Islet of Langerhans (tissue), 1 donor: ENCODE measurements at regions not wholly inside any gene's neighbourhood (a gene's known extent, or its start where the extent isn't known, plus 50 kb on each side); places are given as distances from the start of the nearest gene placed in this dataset.

Experiments used
- FAIRE-seq: peaks from one replicate; lab custom pipeline; 2011; peaks lifted over from hg19 to GRCh38; lab: Jason Lieb, UNC

GRCh38 chr12:61629702-61630101 lies 630.5 kb upstream of the USP15 start:
- no peak for FAIRE-seq

GRCh38 chr12:61646639-61647038 lies 613.6 kb upstream of the USP15 start:
- no peak for FAIRE-seq

DNA sequence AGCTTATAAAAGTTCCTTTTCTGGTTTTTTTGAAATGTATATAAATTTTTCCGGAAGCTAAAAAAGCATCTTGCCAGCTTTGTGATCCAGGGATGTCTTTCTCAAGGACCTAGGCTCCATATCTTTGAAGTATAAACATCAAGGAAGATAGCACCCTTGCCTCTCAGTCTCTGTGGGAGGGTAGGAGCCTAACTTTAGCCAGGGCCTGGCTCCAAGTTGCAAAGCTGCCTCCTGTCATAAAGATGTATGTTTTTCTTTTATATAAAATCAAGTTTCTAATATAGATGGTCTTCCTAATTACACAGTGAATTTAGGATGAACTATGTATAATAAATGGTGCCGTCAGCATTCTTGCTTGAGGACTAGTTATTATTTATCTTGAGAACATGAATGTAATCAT lies 612.6 kb upstream of the USP15 start:
- no peak for FAIRE-seq

DNA sequence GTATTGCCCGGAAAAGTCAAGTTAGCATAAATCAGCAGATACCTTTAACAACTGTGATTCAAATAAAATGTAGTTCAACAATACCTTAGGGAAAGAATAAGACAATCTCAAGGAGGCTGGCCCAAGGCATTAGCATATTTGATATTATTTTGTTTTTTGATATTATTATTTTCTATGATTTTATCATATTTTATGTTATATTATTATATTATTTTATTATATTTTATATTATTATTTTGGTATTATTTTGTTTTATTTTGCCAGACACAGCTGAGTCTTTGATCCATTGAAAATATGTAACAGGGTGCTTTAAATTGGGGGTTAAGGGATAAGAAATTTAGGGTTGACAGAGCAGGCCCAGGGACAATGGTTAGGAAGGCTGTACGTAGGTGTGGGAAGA lies 607.9 kb upstream of the USP15 start:
- no peak for FAIRE-seq

DNA sequence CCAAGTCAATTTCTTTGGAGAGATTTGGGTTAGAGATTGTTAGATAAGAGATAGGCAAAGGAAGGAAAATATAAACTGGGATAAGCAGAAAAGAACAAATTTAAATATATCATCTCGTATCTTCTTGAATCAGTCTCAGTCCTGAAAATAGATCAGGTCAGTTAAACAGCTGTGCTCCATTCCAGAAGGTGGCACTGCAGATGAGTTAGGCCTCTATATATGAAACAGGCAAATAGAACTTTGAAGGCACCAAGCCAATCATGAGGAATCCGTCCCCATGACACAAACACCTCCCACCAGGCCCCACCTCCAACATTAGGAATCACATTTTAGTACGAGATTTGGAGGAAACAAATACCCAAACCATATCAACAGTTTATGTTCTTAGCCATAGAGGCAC lies 605.5 kb upstream of the USP15 start:
- no peak for FAIRE-seq

GRCh38 chr12:61655241-61655640 lies 605.0 kb upstream of the USP15 start:
- FAIRE-seq = no peak

- no peak for FAIRE-seq
Observed at GRCh38 chr12:61667676-61668075, 592.5 kb upstream of the USP15 start.

GRCh38 chr12:61676520-61676919 lies 583.7 kb upstream of the USP15 start:
- FAIRE-seq = no peak

DNA sequence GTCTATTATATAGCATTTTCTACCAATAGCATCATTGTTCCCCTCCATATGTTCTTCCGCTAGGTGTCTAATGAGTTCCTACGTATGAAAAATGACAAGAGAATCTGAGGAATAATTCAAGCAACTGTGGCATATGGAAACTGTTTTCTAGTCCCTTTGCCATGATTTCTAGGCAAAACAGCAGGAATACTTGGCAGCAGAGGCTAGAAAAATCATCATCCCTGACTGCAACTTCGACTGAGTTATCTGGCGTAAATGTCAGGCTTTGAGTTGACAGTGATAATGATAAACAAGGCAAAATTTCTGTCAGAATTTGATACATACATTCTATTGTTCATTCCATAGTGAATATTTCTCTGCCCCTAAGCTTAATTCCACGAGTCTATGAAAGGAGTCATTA lies 572.8 kb upstream of the USP15 start:
- no peak for FAIRE-seq

GRCh38 chr12:61694214-61694613 lies 566.0 kb upstream of the USP15 start:
- no peak for FAIRE-seq

DNA sequence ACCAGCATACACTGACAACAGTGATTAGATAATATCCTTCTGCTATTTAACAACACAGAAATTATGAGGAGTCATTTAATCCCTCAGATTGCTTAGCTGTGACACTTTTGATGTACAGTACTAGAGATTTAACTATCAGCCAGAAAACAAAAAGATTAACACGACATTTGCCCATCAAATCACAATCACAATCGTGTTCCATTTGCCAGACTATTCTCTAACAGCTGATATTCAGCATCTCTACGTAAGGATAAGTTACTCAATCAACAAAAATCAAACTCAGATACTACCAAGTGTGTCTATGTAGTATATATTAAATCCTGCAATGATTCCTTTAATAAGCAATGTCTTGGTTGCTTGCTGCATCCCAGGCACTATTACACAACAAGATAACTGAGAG lies 558.7 kb upstream of the USP15 start:
- no peak for FAIRE-seq

- no peak for FAIRE-seq
Observed at GRCh38 chr12:61706783-61707182, 553.4 kb upstream of the USP15 start.

DNA sequence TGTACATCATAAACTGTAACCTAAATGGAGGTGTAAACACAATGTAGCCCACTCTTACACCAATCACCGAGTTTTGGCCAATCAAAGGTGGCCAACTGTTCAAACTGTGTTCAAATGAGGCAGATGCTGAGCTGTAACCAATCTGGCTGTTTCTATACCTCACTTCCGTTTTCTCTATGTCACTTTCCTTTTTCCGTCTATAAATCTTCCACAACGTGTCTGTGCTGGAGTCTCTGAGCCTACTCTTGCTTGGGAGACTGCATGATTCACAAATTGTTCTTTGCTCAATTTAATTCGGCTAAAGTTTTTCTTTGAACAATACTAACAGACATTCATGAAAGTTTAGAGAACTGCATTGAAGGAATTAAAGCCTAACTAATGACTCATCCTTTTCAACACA lies 547.1 kb upstream of the USP15 start:
- FAIRE-seq = no peak

DNA sequence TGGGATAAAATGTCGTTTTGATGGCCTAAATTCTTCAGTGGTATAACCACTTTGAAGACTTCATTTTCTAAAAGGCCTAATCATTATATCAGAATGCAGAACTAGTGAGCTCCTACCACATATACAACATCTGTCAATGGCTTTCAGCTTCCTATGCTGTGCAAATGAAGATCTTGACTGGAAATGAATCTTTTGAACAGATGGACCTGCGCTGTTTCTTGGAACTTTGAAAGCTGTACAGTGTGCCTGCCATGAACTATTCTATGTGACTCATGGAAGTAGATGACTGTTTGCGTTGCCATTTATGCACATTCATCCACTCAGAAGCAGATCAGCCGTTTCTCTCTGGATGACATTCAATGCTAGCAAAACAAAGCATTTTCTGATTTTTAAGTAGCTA lies 542.2 kb upstream of the USP15 start:
- no peak for FAIRE-seq

DNA sequence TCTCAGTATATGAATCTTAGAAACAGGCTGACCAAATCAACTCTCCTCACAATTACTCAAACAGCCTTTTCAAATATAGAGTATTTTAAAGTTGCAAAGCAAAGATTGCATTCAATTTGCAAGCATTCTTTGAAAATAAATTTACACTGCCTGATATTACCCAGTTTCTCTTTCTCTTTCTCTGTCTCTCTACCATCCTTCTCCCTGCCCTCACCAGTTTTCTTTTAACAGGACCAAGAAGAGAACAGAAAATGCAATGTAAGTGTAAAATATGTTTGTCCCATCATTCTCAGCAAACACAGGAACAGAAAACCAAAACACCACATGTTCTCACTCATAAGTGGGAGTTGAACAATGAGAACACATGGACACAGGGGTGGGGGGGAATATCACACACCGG lies 520.3 kb upstream of the USP15 start:
- no peak for FAIRE-seq

GRCh38 chr12:61750604-61751003 lies 509.6 kb upstream of the USP15 start:
- no peak for FAIRE-seq

DNA sequence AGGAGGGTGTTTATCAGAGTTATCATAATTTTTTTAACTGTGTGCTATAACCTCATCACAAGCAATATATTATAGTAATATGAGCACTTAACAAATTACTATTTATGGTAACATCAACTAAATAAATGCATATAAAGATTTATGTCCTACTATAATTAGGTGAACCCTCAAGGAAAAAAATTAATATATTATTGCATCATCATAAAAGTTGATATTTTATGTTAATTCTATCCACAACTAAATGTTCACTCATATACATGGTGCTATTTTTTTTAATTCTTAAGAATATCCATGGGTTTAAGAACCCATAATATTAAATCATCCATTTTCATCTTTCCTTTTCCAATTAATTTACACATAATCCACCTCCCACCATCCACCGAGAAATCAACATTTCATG lies 506.0 kb upstream of the USP15 start:
- FAIRE-seq = no peak

GRCh38 chr12:61757831-61758505 lies 502.2 kb upstream of the USP15 start:
- no peak for FAIRE-seq

- no peak for FAIRE-seq
Observed at GRCh38 chr12:61758661-61759060, 501.5 kb upstream of the USP15 start.

DNA sequence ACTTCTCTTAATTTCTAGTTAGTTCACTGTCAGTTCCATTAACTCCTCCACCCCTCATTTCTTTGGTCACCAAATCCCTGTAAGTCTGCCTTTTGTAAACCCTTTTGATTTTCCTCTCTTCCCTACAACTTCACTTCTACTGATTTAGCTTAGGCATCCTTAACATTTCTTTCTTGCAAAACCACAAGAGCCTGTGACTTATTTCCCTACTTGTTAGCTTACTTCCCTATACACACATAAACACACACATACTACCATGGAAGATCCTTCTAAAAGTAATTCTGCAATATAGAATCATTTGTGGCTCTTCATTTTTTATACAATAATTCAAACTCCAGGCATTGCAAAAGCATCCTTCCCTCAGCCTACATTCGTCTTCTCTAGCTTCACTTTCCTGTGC lies 494.3 kb upstream of the USP15 start:
- FAIRE-seq = no peak

- no peak for FAIRE-seq
Observed at GRCh38 chr12:61780435-61780834, 479.8 kb upstream of the USP15 start.

DNA sequence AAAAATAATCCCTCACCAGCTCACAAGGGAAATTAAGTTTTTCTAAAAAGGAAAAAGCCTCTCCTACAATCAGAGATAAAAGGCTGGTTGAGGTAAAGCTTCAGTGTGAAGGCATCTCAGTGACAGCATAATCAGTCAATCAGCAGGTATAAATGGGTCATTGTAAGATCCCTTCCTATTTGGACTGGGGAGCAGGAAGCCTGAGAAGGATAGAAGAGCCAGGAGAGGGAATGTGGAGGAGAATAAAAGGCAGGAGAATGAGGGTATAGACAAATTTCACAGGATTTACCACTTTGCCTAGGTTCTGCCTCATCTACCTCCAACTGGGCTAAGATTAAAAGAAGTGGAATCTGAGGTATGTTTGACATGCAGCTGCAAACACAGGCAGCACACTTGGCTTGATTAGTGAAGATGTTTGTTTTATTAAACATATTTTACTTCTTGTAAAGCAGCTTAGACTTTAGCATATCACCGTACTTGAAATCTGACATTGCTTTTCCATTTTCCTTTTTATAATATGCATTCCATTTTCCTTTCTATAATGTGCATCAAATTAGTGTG lies 479.1 kb upstream of the USP15 start:
- no peak for FAIRE-seq

GRCh38 chr12:61796846-61797245 lies 463.4 kb upstream of the USP15 start:
- FAIRE-seq = no peak

GRCh38 chr12:61797266-61797665 lies 462.9 kb upstream of the USP15 start:
- FAIRE-seq = no peak

- no peak for FAIRE-seq
Observed at GRCh38 chr12:61798778-61799177, 461.4 kb upstream of the USP15 start.
